GM12873 (cell line): ENCODE measurements at regions not wholly inside any gene's neighbourhood (a gene's known extent, or its start where the extent isn't known, plus 50 kb on each side); places are given as distances from the start of the nearest gene placed in this dataset.

ENCODE experiments used
- CTCF ChIP-seq: IDR thresholded peaks from 2 replicates; pipeline ENCODE4 v1.5.1; 2012; ENCODE audit warnings: low read depth, mild to moderate bottlenecking, moderate library complexity, low read length, control low read depth; ENCODE audit not compliant: insufficient read depth; ENCODE audit errors: missing control alignments

- TF ChIP-seq CTCF: no peak
Measured at GRCh38 chr22:48429446-48430020, 1398.1 kb downstream of the BRD1 start.

- no peak for TF ChIP-seq CTCF
Measured at GRCh38 chr22:48428631-48429371, 1398.9 kb downstream of the BRD1 start.

- no peak for TF ChIP-seq CTCF
Measured at GRCh38 chr22:48427731-48428211, 1399.9 kb downstream of the BRD1 start.

GRCh38 chr22:48426466-48427380 lies 1401.0 kb downstream of the BRD1 start:
- no peak for TF ChIP-seq CTCF

GRCh38 chr22:48425641-48426040 lies 1402.0 kb downstream of the BRD1 start:
- no peak for TF ChIP-seq CTCF

- no peak for TF ChIP-seq CTCF
Measured at GRCh38 chr22:48425091-48425506, 1402.6 kb downstream of the BRD1 start.

GRCh38 chr22:48424661-48425060 lies 1403.0 kb downstream of the BRD1 start:
- no peak for TF ChIP-seq CTCF
